HCT116 (cell line): ENCODE measurements at regions not wholly inside any gene's neighbourhood (a gene's known extent, or its start where the extent isn't known, plus 50 kb on each side); places are given as distances from the start of the nearest gene placed in this dataset.

Source experiments
- ATAC-seq: fragments of 200-7000 bp; cut with Tn5 transposase; 2 replicates; pipeline ENCODE4 v1.9.1; 2020; ENCODE audit warnings: mild to moderate bottlenecking, moderate library complexity
- BruUV-seq: library from RNA; stranded (reverse); fragments of 400-500 nt; replicated peaks from 2 replicates; lab custom pipeline; 2021; lab: Mats Ljungman, UMichigan
- CTCF ChIA-PET: fragments of 300-600 bp; sonication (Branson Sonifier 250); formaldehyde crosslinking; loops from one replicate; lab custom pipeline; 2021; ENCODE audit warnings: antibody characterized with exemption; lab: Charles Lee
- POLR2A ChIA-PET: fragments of 300-600, 350-600 bp; sonication (Branson Sonifier 250); formaldehyde crosslinking; loops from one replicate; lab custom pipeline; 2021; ENCODE audit warnings: antibody characterized with exemption; lab: Charles Lee
- RAD21 ChIA-PET, 2 experiments: fragments of 300-600 bp; sonication (Branson Sonifier 250); formaldehyde crosslinking; loops; one replicate each; lab custom pipeline; 2023; ENCODE audit warnings: low total read pairs in 2 of 2; ENCODE audit not compliant: uncharacterized antibody in 2 of 2, unreplicated experiment in 2 of 2, low non-redundant PET in 1 of 2; lab: Charles Lee
- DNase-seq: peaks from one replicate; pipeline ENCODE4 v3.0.0-alpha.2; 2010; ENCODE audit warnings: low read depth, low spot score
- H2AFZ ChIP-seq: fragments of 200-600 bp; shearing (Covaris generic), sonication (generic); 2 replicates; pipeline ENCODE4 v1.6.1; 2017; ENCODE audit warnings: low read depth, mixed run types, mixed read lengths, antibody characterized with exemption, low read length; ENCODE audit not compliant: poor library complexity, severe bottlenecking
- H3K27ac ChIP-seq: 2 replicates; pipeline ENCODE4 v1.5.1; 2012; ENCODE audit warnings: low read depth, low read length
- H3K27me3 ChIP-seq: fragments of 200-600 bp; sonication (generic); 2 replicates; pipeline ENCODE4 v1.6.1; 2016; ENCODE audit warnings: mixed run types, low read length, mixed read lengths; ENCODE audit not compliant: insufficient read depth
- H3K36me3 ChIP-seq, 2 experiments: fragments of 200-500 bp in 1 of 2; fragments of 200-600 bp in 1 of 2; sonication (Bioruptor generic) in 1 of 2; sonication (generic) in 1 of 2; 2 replicates each; pipeline versions ENCODE4 v1.5.1 to v1.6.1; 2014 to 2016; ENCODE audit warnings: low read length in 2 of 2, inconsistent platforms in 1 of 2, mixed read lengths in 1 of 2, mixed run types in 1 of 2; ENCODE audit not compliant: insufficient read depth in 2 of 2, control insufficient read depth in 1 of 2
- H3K4me1 ChIP-seq, 2 experiments: fragments of 200-600 bp in 1 of 2; sonication (generic) in 1 of 2; 2 replicates each; pipeline versions ENCODE4 v1.5.1 to v1.6.1; 2012 to 2017; ENCODE audit warnings: low read length in 2 of 2, inconsistent platforms in 1 of 2, mild to moderate bottlenecking in 1 of 2, mixed read lengths in 1 of 2, mixed run types in 1 of 2, moderate library complexity in 1 of 2; ENCODE audit not compliant: insufficient read depth in 2 of 2, control insufficient read depth in 1 of 2
- H3K4me2 ChIP-seq: fragments of 200-600 bp; sonication (generic); 2 replicates; pipeline ENCODE4 v1.6.1; 2017; ENCODE audit warnings: mixed run types, low read length, mixed read lengths
- H3K4me3 ChIP-seq, 2 experiments: fragments of 200-600 bp in 1 of 2; sonication (generic) in 1 of 2; replicated peaks in 1 of 2; 2 replicates each; pipeline ENCODE4 v1.5.1; 2011 to 2016; ENCODE audit warnings: low read length in 2 of 2, control low read depth in 1 of 2, low read depth in 1 of 2, mild to moderate bottlenecking in 1 of 2, mixed read lengths in 1 of 2, mixed run types in 1 of 2
- H3K79me2 ChIP-seq: fragments of 200-600 bp; sonication (generic); 2 replicates; pipeline ENCODE4 v1.6.1; 2017; ENCODE audit warnings: mild to moderate bottlenecking, mixed run types, low read length, moderate library complexity, mixed read lengths; ENCODE audit not compliant: insufficient read depth
- H3K9ac ChIP-seq: fragments of 200-600 bp; sonication (generic); 2 replicates; pipeline ENCODE4 v1.6.1; 2016; ENCODE audit warnings: low read length, mixed read lengths
- H3K9me2 ChIP-seq: fragments of 200-600 bp; sonication (generic), shearing (Covaris generic); 2 replicates; pipeline ENCODE4 v1.6.1; 2017; ENCODE audit warnings: mixed run types, mild to moderate bottlenecking, moderate library complexity; ENCODE audit not compliant: insufficient read depth
- H3K9me3 ChIP-seq, 2 experiments: fragments of 200-500 bp in 1 of 2; fragments of 200-600 bp in 1 of 2; sonication (Bioruptor generic) in 1 of 2; sonication (generic) in 1 of 2; 2 replicates each; pipeline ENCODE4 v1.6.1; 2014 to 2017; ENCODE audit warnings: low read length in 2 of 2, mixed read lengths in 2 of 2, inconsistent platforms in 1 of 2, low read depth in 1 of 2, mild to moderate bottlenecking in 1 of 2, mixed run types in 1 of 2, moderate library complexity in 1 of 2; ENCODE audit not compliant: control insufficient read depth in 1 of 2, insufficient read depth in 1 of 2
- H4K20me1 ChIP-seq: fragments of 200-600 bp; sonication (generic), shearing (Covaris generic); 2 replicates; pipeline ENCODE4 v1.6.1; 2017; ENCODE audit warnings: mixed run types, mild to moderate bottlenecking, moderate library complexity; ENCODE audit not compliant: insufficient read depth
- CBX3 ChIP-seq: IDR thresholded peaks from 2 replicates; pipeline ENCODE4 v1.6.1; 2012; ENCODE audit warnings: low read depth
- CEBPB ChIP-seq: IDR thresholded peaks from 2 replicates; pipeline ENCODE4 v1.6.1; 2012; ENCODE audit warnings: low read depth
- CTCF ChIP-seq, 3 experiments: fragments of 200-600 bp in 1 of 3; sonication (generic) in 1 of 3; IDR thresholded peaks in 2 of 3; conservative IDR thresholded peaks in 1 of 3; 2 replicates each; pipeline ENCODE4 v1.5.1; 2012 to 2017; ENCODE audit warnings: low read depth in 2 of 3, low read length in 2 of 3, antibody characterized with exemption in 1 of 3, borderline replicate concordance in 1 of 3, control low read depth in 1 of 3, mild to moderate bottlenecking in 1 of 3, mixed read lengths in 1 of 3, mixed run types in 1 of 3, moderate library complexity in 1 of 3; ENCODE audit not compliant: insufficient read depth in 1 of 3
- EGR1 ChIP-seq: IDR thresholded peaks from 2 replicates; pipeline ENCODE4 v1.6.1; 2012; ENCODE audit warnings: low read depth
- ELF1 ChIP-seq: IDR thresholded peaks from 2 replicates; pipeline ENCODE4 v1.6.1; 2012; ENCODE audit warnings: low read depth, borderline replicate concordance
- EZH2 ChIP-seq: fragments of 200-600 bp; sonication (generic); IDR thresholded peaks from 2 replicates; pipeline ENCODE4 v1.6.1; 2017; ENCODE audit warnings: antibody characterized with exemption, mixed run types
- EZH2phosphoT487 ChIP-seq: fragments of 200-600 bp; IDR thresholded peaks from 2 replicates; pipeline ENCODE4 v1.6.1; 2018; ENCODE audit warnings: antibody characterized with exemption, borderline replicate concordance
- JUND ChIP-seq: IDR thresholded peaks from 2 replicates; pipeline ENCODE4 v1.6.1; 2012
- POLR2A ChIP-seq: IDR thresholded peaks from 2 replicates; pipeline ENCODE4 v1.7.0; 2011; ENCODE audit warnings: borderline replicate concordance; ENCODE audit not compliant: insufficient read depth, insufficient read length; ENCODE audit errors: extremely low read depth
- POLR2AphosphoS5 ChIP-seq: IDR thresholded peaks from 2 replicates; pipeline ENCODE4 v1.6.1; 2011; ENCODE audit warnings: mild to moderate bottlenecking, low read depth, low read length, moderate library complexity
- RAD21 ChIP-seq: IDR thresholded peaks from 2 replicates; pipeline ENCODE4 v1.6.1; 2012; ENCODE audit warnings: low read depth, mild to moderate bottlenecking
- REST ChIP-seq: IDR thresholded peaks from 2 replicates; pipeline ENCODE4 v1.6.1; 2012; ENCODE audit warnings: low read depth
- SIN3A ChIP-seq: IDR thresholded peaks from 2 replicates; pipeline ENCODE4 v1.6.1; 2012; ENCODE audit warnings: low read depth
- SP1 ChIP-seq: IDR thresholded peaks from 2 replicates; pipeline ENCODE4 v1.6.1; 2012; ENCODE audit warnings: low read depth
- SRF ChIP-seq: IDR thresholded peaks from 2 replicates; pipeline ENCODE4 v1.6.1; 2012; ENCODE audit warnings: low read depth
- YY1 ChIP-seq: IDR thresholded peaks from 2 replicates; pipeline ENCODE4 v1.6.1; 2011; ENCODE audit warnings: low read length, low read depth, moderate library complexity, mild to moderate bottlenecking; ENCODE audit not compliant: insufficient replicate concordance; ENCODE audit errors: extremely low read depth
- ZFX ChIP-seq: fragments of 450-650 bp; IDR thresholded peaks from 2 replicates; pipeline ENCODE4 v1.6.1; 2017
- intact Hi-C: fragments of 100-400 bp; cut with micrococcal nuclease; formaldehyde crosslinking; loops from 2 replicates; pipeline ENCODE4 v1.10.0; 2022

- no peak overlapping the region for H3K4me2 ChIP-seq
- RAD21 ChIA-PET: no interaction called here
- H2AFZ ChIP-seq: no peak overlapping the region
- peaks cover 2 to 22% of the 10 kb centered on the region in 2 experiments; a peak in 3 of 4 replicates for H3K4me1 ChIP-seq
- CTCF ChIA-PET: no interaction called here
- H4K20me1 ChIP-seq: no peaks in the 10 kb centered on the region
- H3K36me3 ChIP-seq: no peaks in the 10 kb centered on the region
- intact Hi-C loops: no loop called here
- DNase-seq: no peak
- H3K4me3 ChIP-seq: no peak overlapping the region
- H3K9me2 ChIP-seq: no peaks in the 10 kb centered on the region
- POLR2A ChIA-PET: no interaction called here
- ATAC-seq: no peak
- no peaks in the 10 kb centered on the region for H3K9me3 ChIP-seq
- no peak overlapping the region for H3K27ac ChIP-seq
- TF ChIP-seq EGR1 (no peak), JUND (no peak), EZH2phosphoT487 (no peak), POLR2AphosphoS5 (no peak), EZH2 (no peak), REST (no peak), ELF1 (no peak), SIN3A (no peak), ZFX (no peak), RAD21 (no peak), YY1 (no peak), SP1 (no peak), CTCF (IDR thresholded peaks at IDR 0.05 in 2 of 3, conservative IDR thresholded peaks at IDR 0.05 in 1 of 3; ENCODE audit: borderline replicate concordance in 1 of 3, insufficient read depth in 1 of 3, low read depth in 2 of 3, low read length in 2 of 3) (no peak), SRF (no peak), CEBPB (no peak), CBX3 (no peak), POLR2A (no peak)
- no peak overlapping the region for H3K9ac ChIP-seq
- H3K27me3 ChIP-seq: no peaks in the 10 kb centered on the region
- H3K79me2 ChIP-seq: no peaks in the 10 kb centered on the region
- BruUV-seq: no TSS peak
Measured at GRCh38 chr20:53792946-53793536, 199.4 kb upstream of the ZNF217 start.
